Naive B cell (primary cell): ENCODE measurements at regions not wholly inside any gene's neighbourhood (a gene's known extent, or its start where the extent isn't known, plus 50 kb on each side); places are given as distances from the start of the nearest gene placed in this dataset.

ENCODE experiments used
- ATAC-seq, 2 donors: fragments of 150-1000 bp; cut with Tn5 transposase; 2 replicates each; pipeline ENCODE4 v1.10.0; 2021; ENCODE audit warnings: low read depth in 2 of 2, mild to moderate bottlenecking in 2 of 2, moderate library complexity in 2 of 2
- DNase-seq: peaks from one replicate; pipeline ENCODE4 v3.0.0; 2022
- H3K27ac Mint-ChIP-seq, 6 donors: one replicate each; pipeline ENCODE4 v1.8.0; 2020 to 2022; ENCODE audit warnings: mild to moderate bottlenecking in 6 of 6, mixed read lengths in 6 of 6, moderate library complexity in 5 of 6, inconsistent platforms in 2 of 6
- H3K27me3 Mint-ChIP-seq, 3 donors: one replicate each; pipeline ENCODE4 v1.8.0; 2021 to 2022; ENCODE audit warnings: mixed read lengths in 3 of 3, mild to moderate bottlenecking in 1 of 3
- H3K36me3 Mint-ChIP-seq, 2 donors: one replicate each; pipeline ENCODE4 v1.8.0; 2020 to 2022; ENCODE audit warnings: mixed read lengths in 2 of 2, inconsistent platforms in 1 of 2, mild to moderate bottlenecking in 1 of 2
- H3K4me1 Mint-ChIP-seq, 3 donors: one replicate each; pipeline ENCODE4 v1.8.0; 2020 to 2022; ENCODE audit warnings: mixed read lengths in 3 of 3, inconsistent platforms in 1 of 3, mild to moderate bottlenecking in 1 of 3, moderate library complexity in 1 of 3
- H3K4me3 Mint-ChIP-seq, 8 donors: one replicate each; pipeline ENCODE4 v1.8.0; 2020 to 2022; ENCODE audit warnings: mild to moderate bottlenecking in 8 of 8, mixed read lengths in 8 of 8, moderate library complexity in 8 of 8, inconsistent platforms in 2 of 8
- H3K9me3 Mint-ChIP-seq, 7 donors: one replicate each; pipeline ENCODE4 v1.8.0; 2020 to 2022; ENCODE audit warnings: mixed read lengths in 7 of 7, mild to moderate bottlenecking in 5 of 7, inconsistent platforms in 2 of 7, moderate library complexity in 1 of 7

GRCh38 chr13:67574320-67575233, 344.4 kb upstream of the PCDH9 start:
- no peak overlapping the region for H3K4me3 Mint-ChIP-seq
- peaks cover 0 to 3% (median 1%) of the 10 kb centered on the region in 7 donors for H3K9me3 Mint-ChIP-seq
- H3K4me1 Mint-ChIP-seq: no peaks in the 10 kb centered on the region
- H3K27me3 Mint-ChIP-seq: no peaks in the 10 kb centered on the region
- H3K36me3 Mint-ChIP-seq: no peaks in the 10 kb centered on the region
- no peak overlapping the region for H3K27ac Mint-ChIP-seq
- DNase-seq (no peak), ATAC-seq (no peak)

GRCh38 chr13:67568205-67568604, 338.1 kb upstream of the PCDH9 start:
- Mint-ChIP-seq H3K4me3 (no peak overlapping the region), H3K36me3 (no peaks in the 10 kb centered on the region), H3K9me3 (peaks cover 0 to 4% (median 0%) of the 10 kb centered on the region in 7 donors), H3K4me1 (no peaks in the 10 kb centered on the region), H3K27me3 (no peaks in the 10 kb centered on the region), H3K27ac (no peak overlapping the region)
- ATAC-seq: no peak
- no peak for DNase-seq

GRCh38 chr13:67557642-67558241, 327.6 kb upstream of the PCDH9 start:
- no peak overlapping the region for H3K4me3 Mint-ChIP-seq
- peaks cover 0 to 8% of the 10 kb centered on the region in 2 donors for H3K36me3 Mint-ChIP-seq
- no peak overlapping the region for H3K27ac Mint-ChIP-seq
- H3K4me1 Mint-ChIP-seq: no peaks in the 10 kb centered on the region
- H3K9me3 Mint-ChIP-seq: peaks cover 5 to 25% (median 13%) of the 10 kb centered on the region in 7 donors
- no peak for ATAC-seq
- no peaks in the 10 kb centered on the region for H3K27me3 Mint-ChIP-seq
- no peak for DNase-seq

GRCh38 chr13:67557118-67557517, 327.0 kb upstream of the PCDH9 start:
- no peaks in the 10 kb centered on the region for H3K27me3 Mint-ChIP-seq
- H3K36me3 Mint-ChIP-seq: peaks cover 0 to 8% of the 10 kb centered on the region in 2 donors
- H3K4me3 Mint-ChIP-seq: no peak overlapping the region
- H3K4me1 Mint-ChIP-seq: no peaks in the 10 kb centered on the region
- no peak overlapping the region for H3K27ac Mint-ChIP-seq
- ATAC-seq (no peak), DNase-seq (no peak)
- H3K9me3 Mint-ChIP-seq: peaks cover 5 to 25% (median 13%) of the 10 kb centered on the region in 7 donors

GRCh38 chr13:67554746-67555452, 324.8 kb upstream of the PCDH9 start:
- no peak for ATAC-seq
- Mint-ChIP-seq H3K27ac (no peak overlapping the region), H3K4me1 (no peaks in the 10 kb centered on the region), H3K36me3 (peaks cover 0 to 8% of the 10 kb centered on the region in 2 donors), H3K27me3 (no peaks in the 10 kb centered on the region), H3K4me3 (no peak overlapping the region), H3K9me3 (peaks cover 5 to 25% (median 13%) of the 10 kb centered on the region in 7 donors)
- DNase-seq: no peak

- H3K9me3 Mint-ChIP-seq: peaks cover 5 to 25% (median 13%) of the 10 kb centered on the region in 7 donors
- H3K27me3 Mint-ChIP-seq: no peaks in the 10 kb centered on the region
- no peak for ATAC-seq
- peaks cover 0 to 8% of the 10 kb centered on the region in 2 donors for H3K36me3 Mint-ChIP-seq
- no peak overlapping the region for H3K4me3 Mint-ChIP-seq
- no peaks in the 10 kb centered on the region for H3K4me1 Mint-ChIP-seq
- DNase-seq: no peak
- H3K27ac Mint-ChIP-seq: no peak overlapping the region
Observed at GRCh38 chr13:67554286-67554685, 324.1 kb upstream of the PCDH9 start.

- H3K4me3 Mint-ChIP-seq: no peak overlapping the region
- DNase-seq: no peak
- no peaks in the 10 kb centered on the region for H3K27me3 Mint-ChIP-seq
- H3K9me3 Mint-ChIP-seq: no peaks in the 10 kb centered on the region
- no peaks in the 10 kb centered on the region for H3K36me3 Mint-ChIP-seq
- no peak for ATAC-seq
- no peak overlapping the region for H3K27ac Mint-ChIP-seq
- H3K4me1 Mint-ChIP-seq: no peaks in the 10 kb centered on the region
Observed at GRCh38 chr13:67549331-67549730, 319.2 kb upstream of the PCDH9 start.

GRCh38 chr13:67538906-67539305, 308.8 kb upstream of the PCDH9 start:
- Mint-ChIP-seq H3K4me1 (no peaks in the 10 kb centered on the region), H3K27me3 (no peaks in the 10 kb centered on the region), H3K27ac (no peak overlapping the region), H3K36me3 (no peaks in the 10 kb centered on the region), H3K9me3 (peaks cover 0 to 4% (median 0%) of the 10 kb centered on the region in 7 donors), H3K4me3 (no peak overlapping the region)
- DNase-seq (no peak), ATAC-seq (no peak)

- ATAC-seq: no peak
- no peak overlapping the region for H3K27ac Mint-ChIP-seq
Observed at GRCh38 chr13:67520886-67521285, 290.8 kb upstream of the PCDH9 start.

GRCh38 chr13:67519356-67519755, 289.2 kb upstream of the PCDH9 start:
- H3K36me3 Mint-ChIP-seq: no peaks in the 10 kb centered on the region
- ATAC-seq (no peak), DNase-seq (no peak)
- H3K4me3 Mint-ChIP-seq: no peak overlapping the region
- H3K9me3 Mint-ChIP-seq: peaks cover 0 to 2% (median 0%) of the 10 kb centered on the region in 7 donors
- no peaks in the 10 kb centered on the region for H3K4me1 Mint-ChIP-seq
- no peaks in the 10 kb centered on the region for H3K27me3 Mint-ChIP-seq
- no peak overlapping the region for H3K27ac Mint-ChIP-seq

More at GRCh38 chr13:67520886-67521285, 290.8 kb upstream of the PCDH9 start:
- Mint-ChIP-seq H3K36me3 (no peaks in the 10 kb centered on the region), H3K27me3 (no peaks in the 10 kb centered on the region), H3K4me1 (no peaks in the 10 kb centered on the region), H3K4me3 (no peak overlapping the region), H3K9me3 (peaks cover 0 to 5% (median 2%) of the 10 kb centered on the region in 7 donors)
- no peak for DNase-seq

GRCh38 chr13:67518785-67519184, 288.6 kb upstream of the PCDH9 start:
- H3K27me3 Mint-ChIP-seq: no peaks in the 10 kb centered on the region
- H3K36me3 Mint-ChIP-seq: no peaks in the 10 kb centered on the region
- H3K9me3 Mint-ChIP-seq: peaks cover 0 to 2% (median 0%) of the 10 kb centered on the region in 7 donors
- no peaks in the 10 kb centered on the region for H3K4me1 Mint-ChIP-seq
- DNase-seq: no peak
- ATAC-seq: no peak
- no peak overlapping the region for H3K4me3 Mint-ChIP-seq
- H3K27ac Mint-ChIP-seq: no peak overlapping the region

- H3K9me3 Mint-ChIP-seq: peaks cover 0 to 2% (median 0%) of the 10 kb centered on the region in 7 donors
- no peaks in the 10 kb centered on the region for H3K36me3 Mint-ChIP-seq
- no peaks in the 10 kb centered on the region for H3K4me1 Mint-ChIP-seq
- H3K4me3 Mint-ChIP-seq: no peak overlapping the region
- H3K27ac Mint-ChIP-seq: no peak overlapping the region
- no peaks in the 10 kb centered on the region for H3K27me3 Mint-ChIP-seq
- no peak for DNase-seq
- no peak for ATAC-seq
Observed at GRCh38 chr13:67515895-67516294, 285.8 kb upstream of the PCDH9 start.

GRCh38 chr13:67509018-67509417, 278.9 kb upstream of the PCDH9 start:
- Mint-ChIP-seq H3K9me3 (peaks cover 0 to 4% (median 1%) of the 10 kb centered on the region in 7 donors), H3K27me3 (no peaks in the 10 kb centered on the region), H3K36me3 (no peaks in the 10 kb centered on the region), H3K4me1 (no peaks in the 10 kb centered on the region), H3K27ac (no peak overlapping the region), H3K4me3 (no peak overlapping the region)
- DNase-seq: no peak
- no peak for ATAC-seq
